AG04449 (cell line): ENCODE measurements at regions not wholly inside any gene's neighbourhood (a gene's known extent, or its start where the extent isn't known, plus 50 kb on each side); places are given as distances from the start of the nearest gene placed in this dataset.

Source experiments
- CTCF ChIA-PET: fragments of 350-600 bp; formaldehyde crosslinking; extraction: SDS; loops from one replicate; lab custom pipeline; 2021; ENCODE audit warnings: antibody characterized with exemption; lab: Yijun Ruan, JAX
- POLR2A ChIA-PET: fragments of 400-600, 350-600 bp; formaldehyde crosslinking; extraction: SDS; loops from one replicate; lab custom pipeline; 2020; ENCODE audit warnings: antibody characterized with exemption, inconsistent platforms; lab: Yijun Ruan, JAX
- DNase-seq: peaks from one replicate; pipeline ENCODE4 v3.0.0-alpha.2; 2010; ENCODE audit warnings: low read depth, low spot score
- H3K4me3 ChIP-seq: 2 replicates; pipeline ENCODE4 v1.5.1; 2011; ENCODE audit warnings: low read depth, mild to moderate bottlenecking, control low read depth, low read length
- CTCF ChIP-seq: IDR thresholded peaks from one replicate; pipeline ENCODE4 v1.5.1; 2011; ENCODE audit warnings: mild to moderate bottlenecking, moderate library complexity, low read length, control low read depth, inconsistent platforms; ENCODE audit not compliant: insufficient read depth; ENCODE audit errors: missing control alignments

GRCh38 chr5:123754908-123755307, 242.9 kb downstream of the CSNK1G3 start:
- no peak for TF ChIP-seq CTCF
- POLR2A ChIA-PET, result interaction anchor here (1.0 kb wide), 2 partner anchors 31 to 65 kb away, joined by 3 read pairs; no protein-coding TSS in a partner anchor
- CTCF ChIA-PET, result interaction anchor here (1.3 kb wide), 1 partner anchor 45 kb away, joined by 3 read pairs; no protein-coding TSS in a partner anchor
- H3K4me3 ChIP-seq, result no peak overlapping the region
- DNase-seq, result no peak

- CTCF ChIA-PET, result interaction anchor here (1.3 kb wide), 1 partner anchor 44 kb away, joined by 3 read pairs; no protein-coding TSS in a partner anchor
- H3K4me3 ChIP-seq, result no peak overlapping the region
- TF ChIP-seq CTCF, result no peak
- no peak for DNase-seq
- POLR2A ChIA-PET, result interaction anchor here (1.0 kb wide), 2 partner anchors 31 to 66 kb away, joined by 3 read pairs; no protein-coding TSS in a partner anchor
Observed at GRCh38 chr5:123753937-123754891, 242.2 kb downstream of the CSNK1G3 start.

- POLR2A ChIA-PET, result no interaction called here
Observed at GRCh38 chr5:123753180-123753936, 241.4 kb downstream of the CSNK1G3 start.

GRCh38 chr5:123752552-123753179, 240.7 kb downstream of the CSNK1G3 start:
- ChIA-PET CTCF (no interaction called here), POLR2A (no interaction called here)
- peak; percentile 63 for DNase-seq
- TF ChIP-seq CTCF, result no peak
- H3K4me3 ChIP-seq, result no peak overlapping the region

More at GRCh38 chr5:123753180-123753936, 241.4 kb downstream of the CSNK1G3 start:
- no peak overlapping the region for H3K4me3 ChIP-seq
- TF ChIP-seq CTCF, result no peak
- no peak for DNase-seq
- CTCF ChIA-PET, result no interaction called here

- ChIA-PET POLR2A (no interaction called here), CTCF (no interaction called here)
- no peak overlapping the region for H3K4me3 ChIP-seq
- DNase-seq, result no peak
- TF ChIP-seq CTCF, result no peak
Observed at GRCh38 chr5:123751670-123752069, 239.7 kb downstream of the CSNK1G3 start.
